ENCODE measurements at regions not wholly inside any gene's neighbourhood (a gene's known extent, or its start where the extent isn't known, plus 50 kb on each side); places are given as distances from the start of the nearest gene placed in this dataset.

DNA sequence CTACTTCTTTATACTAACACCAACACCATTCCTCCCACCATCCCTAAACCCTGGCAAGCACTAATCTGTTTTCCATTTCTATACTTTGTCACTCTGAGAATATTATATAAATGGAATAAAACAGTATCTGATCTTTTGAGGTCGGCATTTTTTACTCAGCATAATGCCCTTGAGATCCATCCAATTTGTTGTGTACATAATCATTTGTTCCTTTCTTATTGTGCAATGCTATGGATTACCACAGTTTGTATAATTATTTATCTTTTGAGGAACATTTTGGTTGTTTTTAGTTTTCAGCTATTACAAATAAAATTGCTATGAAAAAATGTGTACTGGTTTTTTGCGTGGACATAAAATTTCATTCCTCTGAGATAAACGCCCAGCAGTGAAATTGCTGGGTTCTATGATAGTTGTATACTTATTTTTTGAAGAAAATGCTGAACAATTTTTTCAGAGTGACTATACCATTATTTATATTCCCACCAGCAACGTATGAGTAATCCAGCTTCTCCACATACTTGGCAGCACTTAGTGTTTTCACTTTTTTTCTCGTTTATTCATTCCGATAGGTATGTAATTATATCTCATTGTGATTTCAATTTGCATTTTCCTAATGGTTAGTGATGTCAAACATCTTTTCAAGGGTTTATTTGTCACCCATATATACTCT is 154.3 kb upstream of the DCAF8L1 start:
- Histone ChIP-seq H3K4me1 (ENCODE audit: control insufficient read depth, extremely low read depth, insufficient read depth, low read length) (no peaks in the 10 kb centered on the region), H3K9me1 (ENCODE audit: control insufficient read depth, extremely low read depth, insufficient read depth, low read length) (no peaks in the 10 kb centered on the region), H3K27me3 (ENCODE audit: control insufficient read depth, extremely low read depth, insufficient read depth, low read length) (no peaks in the 10 kb centered on the region), H3K4me3 (ENCODE audit: control insufficient read depth in 2 of 3, extremely low read depth in 1 of 3, insufficient read depth in 2 of 3, low read depth in 1 of 3, low read length in 3 of 3) (no peak overlapping the region), H3K9ac (ENCODE audit: control insufficient read depth, extremely low read depth, insufficient read depth, low read length) (no peak overlapping the region), H3K9me3 (ENCODE audit: control insufficient read depth, low read depth, low read length) (no peaks in the 10 kb centered on the region), H3K36me3 (ENCODE audit: control insufficient read depth in 2 of 2, extremely low read depth in 1 of 2, insufficient read depth in 2 of 2, low read length in 2 of 2) (no peaks in the 10 kb centered on the region), H4K20me1 (ENCODE audit: control insufficient read depth, extremely low read depth, insufficient read depth, low read length) (no peaks in the 10 kb centered on the region), H3K79me2 (ENCODE audit: control insufficient read depth, insufficient read depth, low read length) (no peaks in the 10 kb centered on the region), H2AFZ (ENCODE audit: control insufficient read depth, low read length) (no peak overlapping the region), H3K4me2 (ENCODE audit: control insufficient read depth, extremely low read depth, insufficient read depth, low read depth, low read length) (no peak overlapping the region), H3K27ac (ENCODE audit: control insufficient read depth, insufficient read depth, low read length) (no peak overlapping the region)
- TF ChIP-seq EZH2 (IDR thresholded peaks at IDR 0.05; ENCODE audit: low read length), result no peak
- TF ChIP-seq, protein P1, sequence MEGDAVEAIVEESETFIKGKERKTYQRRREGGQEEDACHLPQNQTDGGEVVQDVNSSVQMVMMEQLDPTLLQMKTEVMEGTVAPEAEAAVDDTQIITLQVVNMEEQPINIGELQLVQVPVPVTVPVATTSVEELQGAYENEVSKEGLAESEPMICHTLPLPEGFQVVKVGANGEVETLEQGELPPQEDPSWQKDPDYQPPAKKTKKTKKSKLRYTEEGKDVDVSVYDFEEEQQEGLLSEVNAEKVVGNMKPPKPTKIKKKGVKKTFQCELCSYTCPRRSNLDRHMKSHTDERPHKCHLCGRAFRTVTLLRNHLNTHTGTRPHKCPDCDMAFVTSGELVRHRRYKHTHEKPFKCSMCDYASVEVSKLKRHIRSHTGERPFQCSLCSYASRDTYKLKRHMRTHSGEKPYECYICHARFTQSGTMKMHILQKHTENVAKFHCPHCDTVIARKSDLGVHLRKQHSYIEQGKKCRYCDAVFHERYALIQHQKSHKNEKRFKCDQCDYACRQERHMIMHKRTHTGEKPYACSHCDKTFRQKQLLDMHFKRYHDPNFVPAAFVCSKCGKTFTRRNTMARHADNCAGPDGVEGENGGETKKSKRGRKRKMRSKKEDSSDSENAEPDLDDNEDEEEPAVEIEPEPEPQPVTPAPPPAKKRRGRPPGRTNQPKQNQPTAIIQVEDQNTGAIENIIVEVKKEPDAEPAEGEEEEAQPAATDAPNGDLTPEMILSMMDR (optimal IDR thresholded peaks at IDR 0.05 in 1 of 3, IDR thresholded peaks at IDR 0.05 in 1 of 3, conservative IDR thresholded peaks at IDR 0.05 in 1 of 3; ENCODE audit: extremely low read depth in 1 of 3, insufficient read depth in 2 of 3, low read length in 3 of 3), result no peak
- FAIRE-seq (no peak), DNase-seq (ENCODE audit: low read depth, low spot score) (no peak)
- dilution Hi-C loops (cut with MboI; ENCODE audit: extremely low pct_ligation_motif_present, low sequenced_read_pairs), result no loop called here

- no peak for TF ChIP-seq EZH2 (IDR thresholded peaks at IDR 0.05; ENCODE audit: low read length)
- no peak overlapping the region for H3K4me3 ChIP-seq (ENCODE audit: control insufficient read depth in 2 of 3, extremely low read depth in 1 of 3, insufficient read depth in 2 of 3, low read depth in 1 of 3, low read length in 3 of 3)
- no peak overlapping the region for H3K4me2 ChIP-seq (ENCODE audit: control insufficient read depth, extremely low read depth, insufficient read depth, low read depth, low read length)
- no peak overlapping the region for H3K27ac ChIP-seq (ENCODE audit: control insufficient read depth, insufficient read depth, low read length)
- H3K9me3 ChIP-seq (ENCODE audit: control insufficient read depth, low read depth, low read length), result no peaks in the 10 kb centered on the region
- H3K79me2 ChIP-seq (ENCODE audit: control insufficient read depth, insufficient read depth, low read length), result no peaks in the 10 kb centered on the region
- no peaks in the 10 kb centered on the region for H3K36me3 ChIP-seq (ENCODE audit: control insufficient read depth in 2 of 2, extremely low read depth in 1 of 2, insufficient read depth in 2 of 2, low read length in 2 of 2)
- no peak for FAIRE-seq
- H3K9me1 ChIP-seq (ENCODE audit: control insufficient read depth, extremely low read depth, insufficient read depth, low read length), result no peaks in the 10 kb centered on the region
- no peaks in the 10 kb centered on the region for H4K20me1 ChIP-seq (ENCODE audit: control insufficient read depth, extremely low read depth, insufficient read depth, low read length)
- no peak overlapping the region for H2AFZ ChIP-seq (ENCODE audit: control insufficient read depth, low read length)
- H3K4me1 ChIP-seq (ENCODE audit: control insufficient read depth, extremely low read depth, insufficient read depth, low read length), result no peaks in the 10 kb centered on the region
- H3K9ac ChIP-seq (ENCODE audit: control insufficient read depth, extremely low read depth, insufficient read depth, low read length), result no peak overlapping the region
- H3K27me3 ChIP-seq (ENCODE audit: control insufficient read depth, extremely low read depth, insufficient read depth, low read length), result no peaks in the 10 kb centered on the region
- dilution Hi-C loops (cut with MboI; ENCODE audit: extremely low pct_ligation_motif_present, low sequenced_read_pairs), result no loop called here
- DNase-seq (ENCODE audit: low read depth, low spot score), result no peak
These were observed 152.5 kb upstream of the DCAF8L1 start for GRCh38 chrX:28133763-28134162.

DNA sequence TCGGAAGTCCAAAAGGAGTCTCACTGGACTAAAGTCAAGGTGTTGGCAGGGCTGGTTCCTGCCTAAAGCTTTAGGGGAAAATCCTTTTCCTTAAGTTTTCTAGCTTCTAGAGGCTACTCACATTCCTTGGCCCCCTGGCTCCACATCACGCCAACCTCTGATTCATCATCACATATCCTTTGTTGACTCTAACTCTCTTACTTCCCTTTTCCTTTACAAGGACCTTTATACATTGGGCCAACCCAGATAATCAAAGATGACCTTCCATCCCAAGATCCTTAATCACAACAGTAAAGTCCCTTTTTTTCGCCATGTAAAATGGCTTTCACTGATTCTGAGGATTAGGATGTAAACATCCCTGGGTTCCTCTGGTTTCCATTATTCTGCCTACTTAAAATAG is 146.4 kb upstream of the DCAF8L1 start:
- Histone ChIP-seq H4K20me1 (ENCODE audit: control insufficient read depth, extremely low read depth, insufficient read depth, low read length) (no peaks in the 10 kb centered on the region), H3K9me3 (ENCODE audit: control insufficient read depth, low read depth, low read length) (no peaks in the 10 kb centered on the region), H3K27ac (ENCODE audit: control insufficient read depth, insufficient read depth, low read length) (no peak overlapping the region), H3K4me2 (ENCODE audit: control insufficient read depth, extremely low read depth, insufficient read depth, low read depth, low read length) (no peak overlapping the region), H3K79me2 (ENCODE audit: control insufficient read depth, insufficient read depth, low read length) (no peaks in the 10 kb centered on the region), H3K27me3 (ENCODE audit: control insufficient read depth, extremely low read depth, insufficient read depth, low read length) (no peaks in the 10 kb centered on the region), H3K36me3 (ENCODE audit: control insufficient read depth in 2 of 2, extremely low read depth in 1 of 2, insufficient read depth in 2 of 2, low read length in 2 of 2) (no peaks in the 10 kb centered on the region), H3K4me3 (ENCODE audit: control insufficient read depth in 2 of 3, extremely low read depth in 1 of 3, insufficient read depth in 2 of 3, low read depth in 1 of 3, low read length in 3 of 3) (no peak overlapping the region), H3K9me1 (ENCODE audit: control insufficient read depth, extremely low read depth, insufficient read depth, low read length) (no peaks in the 10 kb centered on the region), H2AFZ (ENCODE audit: control insufficient read depth, low read length) (no peak overlapping the region), H3K9ac (ENCODE audit: control insufficient read depth, extremely low read depth, insufficient read depth, low read length) (no peak overlapping the region), H3K4me1 (ENCODE audit: control insufficient read depth, extremely low read depth, insufficient read depth, low read length) (no peaks in the 10 kb centered on the region)
- dilution Hi-C loops (cut with MboI; ENCODE audit: extremely low pct_ligation_motif_present, low sequenced_read_pairs), result no loop called here
- no peak for TF ChIP-seq EZH2 (IDR thresholded peaks at IDR 0.05; ENCODE audit: low read length)
- TF ChIP-seq, protein P1 (optimal IDR thresholded peaks at IDR 0.05 in 1 of 3, IDR thresholded peaks at IDR 0.05 in 1 of 3, conservative IDR thresholded peaks at IDR 0.05 in 1 of 3; ENCODE audit: extremely low read depth in 1 of 3, insufficient read depth in 2 of 3, low read length in 3 of 3), result no peak
- no peak for DNase-seq (ENCODE audit: low read depth, low spot score)
- FAIRE-seq, result no peak

Data from keratinocyte (primary cell).